CD1c-positive myeloid dendritic cell (primary cell): ENCODE measurements at regions not wholly inside any gene's neighbourhood (a gene's known extent, or its start where the extent isn't known, plus 50 kb on each side); places are given as distances from the start of the nearest gene placed in this dataset.

Experiments
- DNase-seq: peaks from one replicate; pipeline ENCODE4 v3.0.0-alpha.2; 2016; ENCODE audit errors: extremely low spot score

GRCh38 chr17:79174905-79175856 lies 100.6 kb downstream of the ENGASE start:
- no peak for DNase-seq

DNA sequence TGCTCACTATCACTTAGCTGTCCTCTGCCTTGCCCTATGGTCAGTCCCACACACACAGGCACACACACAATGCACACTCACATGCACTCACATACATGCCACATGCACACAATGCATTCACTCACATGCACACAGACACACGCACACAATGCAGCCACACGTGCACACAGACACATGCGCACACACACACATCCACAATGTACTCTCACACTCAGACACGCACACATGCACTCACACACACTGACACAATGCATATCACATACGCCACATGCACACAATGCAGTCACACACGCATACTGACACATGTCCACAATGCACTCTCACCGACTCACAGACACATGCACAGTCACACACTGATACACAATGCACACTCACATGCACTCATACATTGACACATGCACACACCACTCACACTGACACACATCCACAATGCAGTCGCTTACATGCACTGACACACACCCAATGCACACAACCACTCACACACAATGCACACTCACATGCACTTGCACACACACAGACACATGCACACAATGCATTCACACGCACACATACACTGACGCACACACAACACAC lies 99.7 kb downstream of the ENGASE start:
- DNase-seq: no peak

DNA sequence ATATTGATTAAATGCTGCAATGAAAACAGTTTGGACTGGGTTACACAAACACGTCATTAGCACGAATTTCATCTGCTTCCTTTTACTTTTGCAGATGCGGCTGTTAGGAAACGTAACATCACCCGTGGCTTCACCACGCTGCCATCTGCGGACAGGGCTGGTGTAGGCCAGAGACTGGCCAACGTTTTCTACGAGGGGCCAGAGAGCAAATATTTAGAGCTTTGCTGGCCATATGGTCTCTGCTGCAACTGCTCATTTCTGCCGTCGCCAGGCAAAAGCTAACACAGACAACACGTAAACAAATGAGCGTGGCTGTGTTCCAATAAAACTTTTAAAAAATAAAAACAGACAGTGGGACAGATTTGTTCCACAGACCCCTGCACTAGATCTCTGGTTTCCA lies 96.6 kb downstream of the ENGASE start:
- DNase-seq: no peak

GRCh38 chr17:79169861-79170260 lies 95.2 kb downstream of the ENGASE start:
- no peak for DNase-seq

- no peak for DNase-seq
Measured at GRCh38 chr17:79169366-79169765, 94.7 kb downstream of the ENGASE start.

- no peak for DNase-seq
Measured at GRCh38 chr17:79168486-79169055, 93.9 kb downstream of the ENGASE start.

DNA sequence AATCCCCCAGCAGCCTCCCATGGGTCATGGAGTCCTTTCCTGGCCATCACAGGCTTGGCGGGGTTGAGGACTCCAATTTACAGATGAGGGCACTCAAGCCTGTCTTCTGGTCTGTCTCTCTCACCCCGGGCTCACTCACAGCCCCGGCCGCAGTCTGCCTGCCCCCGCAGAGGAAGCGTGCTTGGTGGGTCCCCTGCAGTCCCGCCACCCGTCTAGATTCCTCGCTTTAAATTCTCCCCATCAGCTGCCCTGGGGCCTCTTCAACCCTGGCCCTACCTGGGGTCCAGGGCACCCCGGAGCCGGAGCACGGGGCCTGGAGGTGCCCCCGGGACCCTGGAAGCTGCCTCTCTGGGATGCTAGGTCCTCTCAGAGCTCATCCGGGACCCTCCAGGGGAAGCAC lies 92.9 kb downstream of the ENGASE start:
- no peak for DNase-seq

DNA sequence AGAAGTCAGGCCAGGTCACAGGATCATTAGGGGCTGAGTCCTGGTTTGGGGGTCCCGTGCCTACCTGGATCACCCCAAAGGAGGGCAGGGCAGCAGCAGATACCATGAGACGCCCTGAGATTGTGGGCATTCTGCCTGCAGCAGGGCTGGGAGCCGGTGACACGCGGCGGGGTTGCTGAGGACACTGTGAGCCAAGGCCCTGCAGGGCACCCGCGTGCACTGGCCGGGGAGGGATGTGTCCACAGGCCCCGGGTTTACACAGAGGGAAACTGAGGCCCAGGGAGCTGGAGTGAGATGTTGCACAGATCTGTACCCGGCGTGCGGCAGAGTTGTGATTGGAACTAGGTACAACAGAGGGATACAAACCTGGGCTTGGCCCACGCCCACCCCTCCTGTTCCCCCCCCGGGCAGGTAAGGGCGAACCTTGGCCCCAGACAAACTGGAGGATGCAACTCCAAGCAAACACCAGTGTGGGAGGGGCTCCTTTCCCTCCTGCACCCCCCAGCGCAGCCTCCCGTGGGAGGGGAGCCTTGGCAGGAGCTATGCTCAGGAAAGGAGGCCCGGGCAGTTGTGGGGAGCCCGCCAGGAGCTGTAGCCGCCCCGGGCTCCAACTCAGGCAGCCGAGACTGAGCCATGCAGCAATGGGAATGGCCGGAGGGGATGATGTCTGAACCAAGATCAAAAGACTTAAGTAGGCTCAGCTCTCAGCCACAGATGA lies 91.3 kb downstream of the ENGASE start:
- no peak for DNase-seq

GRCh38 chr17:79164913-79165695 lies 90.5 kb downstream of the ENGASE start:
- DNase-seq: no peak

DNA sequence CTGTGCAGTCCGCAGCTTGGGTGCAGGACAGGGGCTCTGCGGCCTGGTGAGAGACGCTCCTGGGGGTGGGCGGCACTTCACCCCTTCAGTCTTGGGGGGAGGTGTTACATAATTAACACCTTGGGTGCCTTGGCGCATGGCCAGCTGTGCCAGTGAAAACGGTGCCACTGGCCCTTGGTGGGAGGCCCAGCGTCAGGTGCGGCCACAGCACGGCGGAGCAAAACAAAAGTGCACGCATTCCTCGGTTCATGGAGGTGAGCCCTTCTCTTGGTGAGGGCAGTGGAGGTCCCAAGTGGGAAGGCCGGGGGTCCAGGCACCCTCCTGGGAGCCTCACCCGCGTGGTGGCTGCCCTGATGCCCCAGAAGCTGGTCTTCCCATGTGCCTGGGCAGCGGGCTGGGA lies 89.8 kb downstream of the ENGASE start:
- no peak for DNase-seq

GRCh38 chr17:79163071-79163470 lies 88.4 kb downstream of the ENGASE start:
- no peak for DNase-seq

DNA sequence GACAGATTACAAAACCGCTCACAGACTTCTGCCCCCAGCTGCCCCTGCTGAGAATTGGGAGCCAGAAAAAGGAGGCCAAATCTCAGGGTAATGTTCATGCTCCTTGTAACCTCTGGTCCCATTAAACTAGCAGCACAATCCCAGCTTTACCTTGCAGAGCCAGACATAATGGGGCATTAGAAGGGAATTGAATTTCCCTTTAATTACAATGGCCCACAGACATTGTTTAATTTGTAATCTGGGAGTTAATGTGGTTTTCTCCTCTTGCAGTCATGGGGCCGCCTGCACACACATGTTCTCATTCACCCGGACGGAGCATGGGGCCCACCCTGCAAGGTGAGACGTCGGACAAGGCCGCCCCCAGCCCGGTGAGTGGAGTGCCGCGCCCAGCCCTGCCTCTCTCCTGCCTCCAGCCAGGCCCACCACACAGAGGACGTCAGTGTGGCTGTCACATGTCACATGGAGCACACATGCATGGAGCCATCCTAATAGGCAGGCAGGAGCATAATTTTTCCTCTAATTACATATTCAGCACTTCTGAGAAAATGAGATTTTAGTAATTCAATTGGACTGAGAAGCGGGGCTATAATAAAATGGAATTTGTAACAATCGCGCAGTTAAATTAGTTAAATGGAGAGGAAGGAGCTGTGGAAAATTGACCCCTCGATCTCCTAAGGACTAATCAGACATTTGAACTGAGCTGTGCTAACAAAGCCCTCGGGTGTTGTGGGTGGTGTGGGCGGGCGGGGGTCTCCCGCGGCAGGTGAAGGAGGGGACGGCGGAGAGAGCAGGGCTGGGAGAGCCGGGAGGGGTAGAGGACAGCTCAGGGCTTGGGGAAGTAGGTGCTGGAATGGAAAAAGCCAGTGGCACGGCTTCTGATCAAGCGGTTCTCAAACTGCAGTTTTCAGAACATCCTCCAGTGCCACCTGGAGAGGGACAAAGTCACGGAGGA lies 87.7 kb downstream of the ENGASE start:
- no peak for DNase-seq

DNA sequence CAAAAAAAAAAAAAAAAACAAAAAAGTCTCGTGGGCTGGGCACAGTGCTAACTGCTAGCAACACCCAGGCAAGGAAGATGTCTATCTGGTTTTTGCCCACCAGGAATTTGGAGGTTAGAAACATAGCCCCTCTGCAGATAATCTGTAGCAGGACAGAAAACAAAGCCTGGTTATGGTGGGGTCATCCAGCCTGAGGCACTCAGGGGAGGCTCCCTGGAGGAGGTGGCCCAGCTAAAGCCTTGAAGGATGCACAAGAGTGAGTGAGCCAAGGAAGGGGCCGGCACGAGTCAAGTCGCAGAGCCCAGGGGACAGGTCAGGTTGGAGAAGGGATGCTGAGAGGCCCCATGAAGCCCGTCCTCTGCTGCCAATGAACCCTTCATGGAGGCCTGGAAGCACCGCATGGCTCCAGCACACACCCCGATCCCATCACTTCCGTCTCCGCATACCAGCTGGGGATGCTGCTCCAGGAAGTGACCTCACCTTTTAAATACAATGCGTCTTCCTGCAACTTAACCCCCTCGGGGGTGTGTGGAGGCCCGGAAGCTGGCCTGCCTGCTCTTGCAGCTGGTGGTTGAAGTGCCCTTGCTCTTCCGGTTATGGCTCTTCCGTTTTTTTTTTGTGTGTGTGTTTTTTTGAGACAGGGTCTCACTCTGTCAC lies 86.5 kb downstream of the ENGASE start:
- peak; percentile 2 for DNase-seq

GRCh38 chr17:79159926-79160325 lies 85.3 kb downstream of the ENGASE start:
- DNase-seq: no peak

DNA sequence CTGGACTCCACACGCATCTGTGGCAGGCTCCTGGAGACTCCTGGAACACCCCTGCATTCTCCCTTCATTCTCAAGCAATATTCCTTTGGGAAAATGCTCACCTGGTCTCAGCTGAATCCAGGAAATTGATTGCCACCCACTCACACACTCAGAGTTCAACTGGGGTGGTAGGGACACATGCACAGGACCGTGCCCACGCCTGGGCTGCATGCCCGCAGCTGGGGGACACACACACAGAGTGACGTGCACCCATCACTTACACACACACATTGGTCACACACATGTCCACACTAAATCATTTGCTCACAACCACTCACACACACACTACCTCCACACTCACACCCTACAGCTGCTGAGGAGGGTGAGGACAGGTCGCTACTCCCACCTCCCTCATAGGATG lies 84.8 kb downstream of the ENGASE start:
- DNase-seq: no peak

DNA sequence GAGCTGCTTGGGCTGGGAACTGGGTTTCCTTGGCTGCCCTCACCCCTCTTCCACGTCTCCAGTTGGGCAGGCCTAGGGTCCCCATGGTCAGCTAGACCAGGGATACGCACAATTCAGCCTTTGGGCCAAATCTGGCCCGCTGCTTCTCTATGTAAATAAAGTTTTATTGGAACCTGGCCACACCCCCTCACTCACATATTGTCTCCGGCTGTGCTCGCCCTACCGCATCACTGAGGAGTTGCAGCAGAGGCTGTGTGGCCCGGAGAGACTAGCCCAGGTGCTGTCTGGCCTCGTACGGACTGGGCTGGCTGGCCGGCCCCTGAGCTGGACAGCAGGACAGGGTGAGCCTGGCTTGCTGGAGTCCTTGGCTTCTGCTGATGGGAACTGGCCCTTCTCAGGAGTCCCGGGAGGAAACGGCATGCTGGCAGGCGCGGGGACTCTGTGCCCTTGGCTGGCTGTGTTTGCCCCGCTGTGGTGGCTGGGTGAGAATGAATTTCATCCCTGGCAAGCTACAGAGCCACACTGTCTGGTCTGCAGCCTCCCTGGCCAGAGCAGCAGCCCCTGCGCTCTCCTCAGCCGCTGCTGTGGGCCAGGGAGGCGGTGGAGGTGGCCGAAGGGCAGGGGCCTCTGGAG lies 82.0 kb downstream of the ENGASE start:
- DNase-seq: no peak

GRCh38 chr17:79155701-79156100 lies 81.1 kb downstream of the ENGASE start:
- no peak for DNase-seq

DNA sequence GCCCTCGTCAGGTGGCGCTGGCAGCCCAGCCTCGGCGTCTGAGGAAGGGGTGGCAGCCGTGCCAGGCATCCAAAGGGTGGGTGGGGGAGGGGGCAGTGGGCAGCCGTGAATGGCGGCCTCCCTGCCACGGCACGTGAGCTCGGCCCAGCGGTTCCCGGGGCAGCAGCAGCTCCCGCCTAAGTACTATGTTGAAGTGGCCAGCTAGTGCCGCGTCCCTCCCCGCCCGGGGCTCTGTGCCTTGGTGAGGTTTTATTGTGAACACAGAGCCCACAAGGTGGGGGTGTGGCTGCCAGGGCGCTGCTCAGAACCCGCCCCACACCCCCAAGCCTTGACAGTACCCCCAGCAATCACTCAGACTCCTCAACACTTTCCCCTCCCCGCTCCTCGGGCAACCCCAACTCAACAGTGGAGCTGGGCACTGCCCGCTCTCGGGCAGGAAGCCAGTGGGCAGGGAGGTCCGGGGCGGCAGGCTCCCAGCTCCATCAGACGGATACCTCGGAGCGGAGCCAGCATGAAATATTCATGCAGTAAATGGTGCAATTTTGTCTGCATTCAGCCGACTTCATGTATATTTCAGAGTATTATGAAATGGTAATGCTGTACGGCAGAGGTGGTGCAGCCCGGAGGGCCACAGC lies 80.4 kb downstream of the ENGASE start:
- no peak for DNase-seq

DNA sequence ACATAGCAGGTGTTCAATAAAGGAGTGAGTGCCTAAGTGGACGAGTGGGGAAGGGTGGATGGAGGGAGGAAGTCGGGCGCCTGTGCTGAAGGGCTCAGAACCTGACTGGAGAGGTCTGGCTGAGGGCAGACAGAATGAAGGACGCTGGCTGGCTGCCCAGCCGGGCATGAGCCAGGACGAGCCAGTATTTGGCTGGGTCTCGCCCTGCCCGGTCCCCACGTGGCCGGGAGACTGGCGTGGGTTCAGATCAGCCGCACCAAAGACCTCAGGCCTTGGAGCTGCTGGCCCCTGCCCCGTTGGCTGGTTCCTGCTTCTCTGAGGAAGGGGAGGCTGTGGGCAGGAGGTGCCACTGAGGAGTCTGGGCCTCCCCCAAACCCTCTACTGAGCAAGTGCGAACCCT lies 79.8 kb downstream of the ENGASE start:
- no peak for DNase-seq
